Stomach (tissue), 4 donors: ENCODE measurements at regions not wholly inside any gene's neighbourhood (a gene's known extent, or its start where the extent isn't known, plus 50 kb on each side); places are given as distances from the start of the nearest gene placed in this dataset.

ENCODE experiments used
- POLR2A ChIP-seq, 4 donors: fragments of 450-650 bp; IDR thresholded peaks; one replicate each; pipeline ENCODE4 v1.6.1; 2016; ENCODE audit warnings: antibody characterized with exemption in 4 of 4, control low read depth in 2 of 4, mild to moderate bottlenecking in 1 of 4, moderate library complexity in 1 of 4
- TF ChIP-seq, protein P1 (sequence below), 7 experiments: fragments of 450-650 bp in 4 of 7; fragments of 200-600 bp in 3 of 7; sonication (generic) in 3 of 7; IDR thresholded peaks; one replicate each; pipeline ENCODE4 v1.5.1; 2016 to 2019; ENCODE audit warnings: antibody characterized with exemption in 7 of 7, control low read depth in 2 of 7, mild to moderate bottlenecking in 1 of 7

DNA sequence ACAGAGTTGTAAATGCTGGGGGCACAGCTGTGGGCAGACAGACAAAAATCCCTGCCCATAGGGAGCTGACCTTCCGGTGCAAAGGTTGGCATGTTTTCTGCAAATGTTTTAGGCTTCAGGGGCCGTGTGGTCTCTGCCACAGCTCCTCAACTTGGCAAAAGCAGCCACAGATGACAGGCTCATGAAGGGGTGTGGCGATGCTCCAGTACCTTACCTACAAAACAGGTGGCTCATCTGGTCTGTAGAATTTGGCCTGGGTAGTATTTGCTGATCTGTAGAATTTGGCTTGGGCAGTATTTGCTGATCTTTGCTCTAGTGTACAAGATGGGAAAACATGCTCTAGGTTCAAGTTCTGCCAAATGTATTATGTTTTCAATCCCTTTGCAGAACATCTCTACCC, 283.9 kb downstream of the GADD45G start:
- TF ChIP-seq, protein P1, sequence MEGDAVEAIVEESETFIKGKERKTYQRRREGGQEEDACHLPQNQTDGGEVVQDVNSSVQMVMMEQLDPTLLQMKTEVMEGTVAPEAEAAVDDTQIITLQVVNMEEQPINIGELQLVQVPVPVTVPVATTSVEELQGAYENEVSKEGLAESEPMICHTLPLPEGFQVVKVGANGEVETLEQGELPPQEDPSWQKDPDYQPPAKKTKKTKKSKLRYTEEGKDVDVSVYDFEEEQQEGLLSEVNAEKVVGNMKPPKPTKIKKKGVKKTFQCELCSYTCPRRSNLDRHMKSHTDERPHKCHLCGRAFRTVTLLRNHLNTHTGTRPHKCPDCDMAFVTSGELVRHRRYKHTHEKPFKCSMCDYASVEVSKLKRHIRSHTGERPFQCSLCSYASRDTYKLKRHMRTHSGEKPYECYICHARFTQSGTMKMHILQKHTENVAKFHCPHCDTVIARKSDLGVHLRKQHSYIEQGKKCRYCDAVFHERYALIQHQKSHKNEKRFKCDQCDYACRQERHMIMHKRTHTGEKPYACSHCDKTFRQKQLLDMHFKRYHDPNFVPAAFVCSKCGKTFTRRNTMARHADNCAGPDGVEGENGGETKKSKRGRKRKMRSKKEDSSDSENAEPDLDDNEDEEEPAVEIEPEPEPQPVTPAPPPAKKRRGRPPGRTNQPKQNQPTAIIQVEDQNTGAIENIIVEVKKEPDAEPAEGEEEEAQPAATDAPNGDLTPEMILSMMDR (IDR thresholded peaks at IDR 0.05): no peak
- no peak for TF ChIP-seq POLR2A (IDR thresholded peaks at IDR 0.05)
